Epithelial cell of esophagus (primary cell): ENCODE measurements at regions not wholly inside any gene's neighbourhood (a gene's known extent, or its start where the extent isn't known, plus 50 kb on each side); places are given as distances from the start of the nearest gene placed in this dataset.
"Not testable (repeated sequence)": the region's sequence is repeated elsewhere in the genome, so short reads cannot be mapped to it uniquely, and the experiment has no call there.

ENCODE experiments used
- DNase-seq: peaks from one replicate; pipeline ENCODE4 v3.0.0; 2010; ENCODE audit warnings: low read depth
- H3K4me3 ChIP-seq: 2 replicates; pipeline ENCODE4 v1.5.1; 2011; ENCODE audit warnings: mild to moderate bottlenecking, low read length, control low read depth
- CTCF ChIP-seq: IDR thresholded peaks from 2 replicates; pipeline ENCODE4 v1.5.1; 2011; ENCODE audit warnings: low read depth, mild to moderate bottlenecking, low read length, control low read depth, inconsistent platforms; ENCODE audit not compliant: insufficient read depth; ENCODE audit errors: missing control alignments

DNA sequence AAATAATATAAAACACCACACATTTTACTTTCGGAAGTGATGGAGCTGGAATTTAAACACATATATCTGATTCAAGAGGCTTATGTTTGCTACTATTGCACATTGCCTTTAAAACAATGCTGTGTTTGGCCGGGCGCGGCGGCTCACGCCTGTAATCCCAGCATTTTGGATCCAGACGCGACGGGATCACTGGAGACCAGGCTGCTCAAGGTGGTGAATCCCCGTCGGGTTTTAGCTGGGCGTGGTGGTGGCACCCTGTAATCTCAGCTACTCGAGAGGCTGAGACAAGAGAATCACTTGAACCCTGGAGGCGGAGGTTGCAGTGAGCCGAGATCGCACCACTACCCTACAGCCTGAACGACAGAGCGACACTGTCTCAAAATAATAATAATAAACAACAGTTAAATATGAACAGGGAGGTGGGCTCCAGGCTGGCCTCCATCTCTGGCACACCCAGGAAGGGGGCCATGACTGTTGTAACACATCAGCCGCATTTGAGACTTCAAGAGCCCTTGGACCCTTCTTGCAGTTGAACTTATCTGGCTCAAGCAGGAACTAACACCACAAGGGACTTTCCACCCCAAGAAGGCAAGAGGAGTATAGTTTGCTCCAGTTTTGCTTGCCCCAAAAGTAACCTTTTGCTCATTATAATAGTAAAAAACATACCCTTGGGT lies 127.1 kb upstream of the ZNF184 start:
- H3K4me3 ChIP-seq: no peak overlapping the region

GRCh38 chr6:27597031-27597567 lies 124.2 kb upstream of the ZNF184 start:
- H3K4me3 ChIP-seq, DNase-seq: not testable (repeated sequence)

More for the DNA sequence above, 127.1 kb upstream of the ZNF184 start:
- DNase-seq: no peak
- no peak for TF ChIP-seq CTCF

- no peak for DNase-seq
- no peak overlapping the region for H3K4me3 ChIP-seq
- no peak for TF ChIP-seq CTCF
Observed at GRCh38 chr6:27593861-27594260, 121.0 kb upstream of the ZNF184 start.

DNA sequence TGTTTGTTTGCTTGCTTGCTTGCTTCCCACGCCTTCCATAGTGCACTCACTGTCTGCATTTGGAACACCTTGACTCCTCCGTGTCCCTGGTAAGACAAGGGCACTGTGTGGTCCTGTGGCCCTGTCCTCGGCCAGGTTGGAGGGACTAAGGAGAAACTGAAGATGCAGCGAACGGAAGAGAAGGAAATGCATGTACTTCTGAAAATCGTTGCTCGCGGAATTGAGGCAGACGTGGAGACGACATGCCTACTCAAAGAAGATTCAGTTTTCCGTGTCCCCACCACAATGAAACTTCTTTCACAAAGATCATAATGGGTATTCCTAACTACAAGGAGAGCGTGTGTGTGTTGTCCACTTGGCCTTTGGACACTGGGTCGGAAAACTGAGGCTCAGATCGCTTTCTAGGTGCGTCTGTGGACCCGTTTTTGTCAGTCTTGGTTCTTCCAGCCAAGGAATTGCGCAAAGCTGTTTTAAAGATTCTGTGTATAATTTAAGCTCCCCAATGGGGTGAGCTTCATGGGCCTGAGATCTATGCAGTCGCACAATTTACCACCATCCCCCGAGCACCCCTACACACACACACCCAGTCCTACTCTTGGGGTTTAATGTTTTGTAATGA lies 120.4 kb upstream of the ZNF184 start:
- H3K4me3 ChIP-seq: peak overlapping the region; percentile 59
- peak; percentile 24 for DNase-seq

GRCh38 chr6:27592481-27593199 lies 119.7 kb upstream of the ZNF184 start:
- peak overlapping the region; percentile 59 for H3K4me3 ChIP-seq
- no peak for TF ChIP-seq CTCF
- DNase-seq: peak; percentile 75

More for the DNA sequence above, 120.4 kb upstream of the ZNF184 start:
- TF ChIP-seq CTCF: no peak

GRCh38 chr6:27591699-27592480 lies 119.0 kb upstream of the ZNF184 start:
- no peak for TF ChIP-seq CTCF
- peak overlapping the region; percentile 59 for H3K4me3 ChIP-seq
- DNase-seq: peak; percentile 65

DNA sequence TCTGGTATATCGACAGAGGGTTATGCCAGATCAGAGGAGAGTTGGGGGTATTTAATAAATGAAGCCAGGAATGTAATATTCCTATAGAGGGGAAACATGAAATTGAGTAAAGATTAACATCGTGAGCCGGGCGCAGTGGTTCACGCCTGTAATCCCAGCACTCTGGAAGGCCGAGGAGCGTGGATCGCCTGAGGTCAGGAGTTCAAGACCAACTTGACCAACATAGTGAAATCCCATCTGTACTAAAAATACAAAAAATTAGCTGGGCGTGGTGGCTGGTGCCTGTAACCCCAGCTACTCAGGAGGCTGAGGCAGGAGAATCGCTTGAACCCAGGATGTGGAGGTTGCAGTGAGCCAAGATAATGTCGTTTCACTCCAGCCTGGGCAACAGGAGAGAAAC lies 112.4 kb upstream of the ZNF184 start:
- H3K4me3 ChIP-seq, DNase-seq: not testable (repeated sequence)
